GM12878 (cell line): ENCODE measurements at regions not wholly inside any gene's neighbourhood (a gene's known extent, or its start where the extent isn't known, plus 50 kb on each side); places are given as distances from the start of the nearest gene placed in this dataset.

Experiments used
- CEBPB ChIP-seq, 2 experiments: fragments of 150-350 bp in 1 of 2; IDR thresholded peaks; 2 replicates each; pipeline ENCODE4 v1.6.1; 2012 to 2014; ENCODE audit warnings: low read depth in 2 of 2, low read length in 2 of 2, borderline replicate concordance in 1 of 2, inconsistent platforms in 1 of 2
- FOXM1 ChIP-seq: IDR thresholded peaks from 2 replicates; pipeline ENCODE4 v1.6.1; 2012; ENCODE audit warnings: low read depth, mild to moderate bottlenecking, inconsistent platforms, low read length, moderate library complexity
- POLR2A ChIP-seq: IDR thresholded peaks from 2 replicates; pipeline ENCODE4 v1.6.1; 2011; ENCODE audit warnings: low read depth, mild to moderate bottlenecking, low read length
- RFX5 ChIP-seq: IDR thresholded peaks from 2 replicates; pipeline ENCODE4 v1.6.1; 2011; ENCODE audit warnings: low read depth, low read length, improper control_type of control experiment
- TCF12 ChIP-seq: IDR thresholded peaks from 2 replicates; pipeline ENCODE4 v1.6.1; 2011; ENCODE audit warnings: low read depth, mild to moderate bottlenecking, low read length
- TF ChIP-seq, protein P1 (sequence below): IDR thresholded peaks from 2 replicates; pipeline ENCODE4 v1.6.1; 2012; ENCODE audit warnings: low read depth, low read length, improper control_type of control experiment
- TF ChIP-seq, protein P2 (sequence below): fragments of 450-650 bp; IDR thresholded peaks from 2 replicates; pipeline ENCODE4 v1.6.1; 2016; ENCODE audit warnings: mild to moderate bottlenecking, moderate library complexity, borderline replicate concordance
- TF ChIP-seq, protein P3 (sequence below): IDR thresholded peaks from 2 replicates; pipeline ENCODE4 v1.6.1; 2012; ENCODE audit warnings: mild to moderate bottlenecking, low read depth, low read length
- TF ChIP-seq, protein P4 (sequence below), 3 experiments: IDR thresholded peaks in 2 of 3; conservative IDR thresholded peaks in 1 of 3; 2 replicates each; pipeline ENCODE4 v1.5.1; 2011; ENCODE audit warnings: low read depth in 3 of 3, low read length in 3 of 3, mild to moderate bottlenecking in 3 of 3, control low read depth in 2 of 3, moderate library complexity in 2 of 3, inconsistent platforms in 1 of 3, mixed read lengths in 1 of 3; ENCODE audit not compliant: control insufficient read depth in 2 of 3, insufficient read depth in 1 of 3; ENCODE audit errors: extremely low read depth in 1 of 3

DNA sequence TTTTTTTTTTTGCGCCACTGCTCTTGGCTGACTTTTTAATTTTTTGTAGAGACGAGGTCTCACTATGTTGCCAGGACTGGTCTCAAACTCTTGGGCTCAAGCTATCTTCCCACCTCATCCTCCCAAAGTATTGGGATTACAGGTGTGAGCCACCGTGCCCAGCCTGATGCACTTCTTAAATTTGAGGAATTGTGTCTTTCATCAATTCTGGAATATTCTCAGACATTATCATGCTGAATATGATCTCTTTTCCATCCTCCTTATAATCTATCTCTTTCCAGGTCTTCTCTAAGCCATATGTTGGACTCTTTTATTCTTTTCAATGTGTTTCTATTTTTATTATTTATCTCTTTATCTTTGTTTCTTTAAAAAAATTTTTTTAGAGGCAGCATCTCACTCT, 196.2 kb upstream of the IER5L start:
- TF ChIP-seq, protein P1, sequence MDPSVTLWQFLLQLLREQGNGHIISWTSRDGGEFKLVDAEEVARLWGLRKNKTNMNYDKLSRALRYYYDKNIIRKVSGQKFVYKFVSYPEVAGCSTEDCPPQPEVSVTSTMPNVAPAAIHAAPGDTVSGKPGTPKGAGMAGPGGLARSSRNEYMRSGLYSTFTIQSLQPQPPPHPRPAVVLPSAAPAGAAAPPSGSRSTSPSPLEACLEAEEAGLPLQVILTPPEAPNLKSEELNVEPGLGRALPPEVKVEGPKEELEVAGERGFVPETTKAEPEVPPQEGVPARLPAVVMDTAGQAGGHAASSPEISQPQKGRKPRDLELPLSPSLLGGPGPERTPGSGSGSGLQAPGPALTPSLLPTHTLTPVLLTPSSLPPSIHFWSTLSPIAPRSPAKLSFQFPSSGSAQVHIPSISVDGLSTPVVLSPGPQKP, result no peak
- TF ChIP-seq POLR2A, result no peak
- no peak for TF ChIP-seq TCF12
- TF ChIP-seq CEBPB (IDR thresholded peaks at IDR 0.05; ENCODE audit: borderline replicate concordance in 1 of 2, low read depth in 2 of 2, low read length in 2 of 2), result no peak
- TF ChIP-seq FOXM1, result no peak
- TF ChIP-seq, protein P2, sequence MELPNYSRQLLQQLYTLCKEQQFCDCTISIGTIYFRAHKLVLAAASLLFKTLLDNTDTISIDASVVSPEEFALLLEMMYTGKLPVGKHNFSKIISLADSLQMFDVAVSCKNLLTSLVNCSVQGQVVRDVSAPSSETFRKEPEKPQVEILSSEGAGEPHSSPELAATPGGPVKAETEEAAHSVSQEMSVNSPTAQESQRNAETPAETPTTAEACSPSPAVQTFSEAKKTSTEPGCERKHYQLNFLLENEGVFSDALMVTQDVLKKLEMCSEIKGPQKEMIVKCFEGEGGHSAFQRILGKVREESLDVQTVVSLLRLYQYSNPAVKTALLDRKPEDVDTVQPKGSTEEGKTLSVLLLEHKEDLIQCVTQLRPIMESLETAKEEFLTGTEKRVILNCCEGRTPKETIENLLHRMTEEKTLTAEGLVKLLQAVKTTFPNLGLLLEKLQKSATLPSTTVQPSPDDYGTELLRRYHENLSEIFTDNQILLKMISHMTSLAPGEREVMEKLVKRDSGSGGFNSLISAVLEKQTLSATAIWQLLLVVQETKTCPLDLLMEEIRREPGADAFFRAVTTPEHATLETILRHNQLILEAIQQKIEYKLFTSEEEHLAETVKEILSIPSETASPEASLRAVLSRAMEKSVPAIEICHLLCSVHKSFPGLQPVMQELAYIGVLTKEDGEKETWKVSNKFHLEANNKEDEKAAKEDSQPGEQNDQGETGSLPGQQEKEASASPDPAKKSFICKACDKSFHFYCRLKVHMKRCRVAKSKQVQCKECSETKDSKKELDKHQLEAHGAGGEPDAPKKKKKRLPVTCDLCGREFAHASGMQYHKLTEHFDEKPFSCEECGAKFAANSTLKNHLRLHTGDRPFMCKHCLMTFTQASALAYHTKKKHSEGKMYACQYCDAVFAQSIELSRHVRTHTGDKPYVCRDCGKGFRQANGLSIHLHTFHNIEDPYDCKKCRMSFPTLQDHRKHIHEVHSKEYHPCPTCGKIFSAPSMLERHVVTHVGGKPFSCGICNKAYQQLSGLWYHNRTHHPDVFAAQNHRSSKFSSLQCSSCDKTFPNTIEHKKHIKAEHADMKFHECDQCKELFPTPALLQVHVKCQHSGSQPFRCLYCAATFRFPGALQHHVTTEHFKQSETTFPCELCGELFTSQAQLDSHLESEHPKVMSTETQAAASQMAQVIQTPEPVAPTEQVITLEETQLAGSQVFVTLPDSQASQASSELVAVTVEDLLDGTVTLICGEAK, result no peak
- TF ChIP-seq, protein P3, sequence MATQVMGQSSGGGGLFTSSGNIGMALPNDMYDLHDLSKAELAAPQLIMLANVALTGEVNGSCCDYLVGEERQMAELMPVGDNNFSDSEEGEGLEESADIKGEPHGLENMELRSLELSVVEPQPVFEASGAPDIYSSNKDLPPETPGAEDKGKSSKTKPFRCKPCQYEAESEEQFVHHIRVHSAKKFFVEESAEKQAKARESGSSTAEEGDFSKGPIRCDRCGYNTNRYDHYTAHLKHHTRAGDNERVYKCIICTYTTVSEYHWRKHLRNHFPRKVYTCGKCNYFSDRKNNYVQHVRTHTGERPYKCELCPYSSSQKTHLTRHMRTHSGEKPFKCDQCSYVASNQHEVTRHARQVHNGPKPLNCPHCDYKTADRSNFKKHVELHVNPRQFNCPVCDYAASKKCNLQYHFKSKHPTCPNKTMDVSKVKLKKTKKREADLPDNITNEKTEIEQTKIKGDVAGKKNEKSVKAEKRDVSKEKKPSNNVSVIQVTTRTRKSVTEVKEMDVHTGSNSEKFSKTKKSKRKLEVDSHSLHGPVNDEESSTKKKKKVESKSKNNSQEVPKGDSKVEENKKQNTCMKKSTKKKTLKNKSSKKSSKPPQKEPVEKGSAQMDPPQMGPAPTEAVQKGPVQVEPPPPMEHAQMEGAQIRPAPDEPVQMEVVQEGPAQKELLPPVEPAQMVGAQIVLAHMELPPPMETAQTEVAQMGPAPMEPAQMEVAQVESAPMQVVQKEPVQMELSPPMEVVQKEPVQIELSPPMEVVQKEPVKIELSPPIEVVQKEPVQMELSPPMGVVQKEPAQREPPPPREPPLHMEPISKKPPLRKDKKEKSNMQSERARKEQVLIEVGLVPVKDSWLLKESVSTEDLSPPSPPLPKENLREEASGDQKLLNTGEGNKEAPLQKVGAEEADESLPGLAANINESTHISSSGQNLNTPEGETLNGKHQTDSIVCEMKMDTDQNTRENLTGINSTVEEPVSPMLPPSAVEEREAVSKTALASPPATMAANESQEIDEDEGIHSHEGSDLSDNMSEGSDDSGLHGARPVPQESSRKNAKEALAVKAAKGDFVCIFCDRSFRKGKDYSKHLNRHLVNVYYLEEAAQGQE, result no peak
- no peak for TF ChIP-seq RFX5
- TF ChIP-seq, protein P4, sequence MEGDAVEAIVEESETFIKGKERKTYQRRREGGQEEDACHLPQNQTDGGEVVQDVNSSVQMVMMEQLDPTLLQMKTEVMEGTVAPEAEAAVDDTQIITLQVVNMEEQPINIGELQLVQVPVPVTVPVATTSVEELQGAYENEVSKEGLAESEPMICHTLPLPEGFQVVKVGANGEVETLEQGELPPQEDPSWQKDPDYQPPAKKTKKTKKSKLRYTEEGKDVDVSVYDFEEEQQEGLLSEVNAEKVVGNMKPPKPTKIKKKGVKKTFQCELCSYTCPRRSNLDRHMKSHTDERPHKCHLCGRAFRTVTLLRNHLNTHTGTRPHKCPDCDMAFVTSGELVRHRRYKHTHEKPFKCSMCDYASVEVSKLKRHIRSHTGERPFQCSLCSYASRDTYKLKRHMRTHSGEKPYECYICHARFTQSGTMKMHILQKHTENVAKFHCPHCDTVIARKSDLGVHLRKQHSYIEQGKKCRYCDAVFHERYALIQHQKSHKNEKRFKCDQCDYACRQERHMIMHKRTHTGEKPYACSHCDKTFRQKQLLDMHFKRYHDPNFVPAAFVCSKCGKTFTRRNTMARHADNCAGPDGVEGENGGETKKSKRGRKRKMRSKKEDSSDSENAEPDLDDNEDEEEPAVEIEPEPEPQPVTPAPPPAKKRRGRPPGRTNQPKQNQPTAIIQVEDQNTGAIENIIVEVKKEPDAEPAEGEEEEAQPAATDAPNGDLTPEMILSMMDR (IDR thresholded peaks at IDR 0.05 in 2 of 3, conservative IDR thresholded peaks at IDR 0.05 in 1 of 3; ENCODE audit: control insufficient read depth in 2 of 3, extremely low read depth in 1 of 3, insufficient read depth in 1 of 3, low read depth in 3 of 3, low read length in 3 of 3), result no peak
